HEK293T (cell line): ENCODE measurements at regions not wholly inside any gene's neighbourhood (a gene's known extent, or its start where the extent isn't known, plus 50 kb on each side); places are given as distances from the start of the nearest gene placed in this dataset.

Experiments used
- BHLHE40 ChIP-seq: fragments of 450-650 bp; IDR thresholded peaks from 2 replicates; pipeline ENCODE4 v1.6.1; 2016; ENCODE audit warnings: mild to moderate bottlenecking, moderate library complexity, borderline replicate concordance
- ELF4 ChIP-seq: fragments of 450-650 bp; IDR thresholded peaks from 2 replicates; pipeline ENCODE4 v1.6.1; 2017; ENCODE audit warnings: antibody characterized with exemption
- FOXA1 ChIP-seq: fragments of 450-650 bp; IDR thresholded peaks from 2 replicates; pipeline ENCODE4 v1.6.1; 2016; ENCODE audit warnings: mild to moderate bottlenecking
- FOXK2 ChIP-seq: fragments of 450-650 bp; IDR thresholded peaks from 2 replicates; pipeline ENCODE4 v1.6.1; 2016; ENCODE audit warnings: mild to moderate bottlenecking
- HDGF ChIP-seq: fragments of 450-650 bp; IDR thresholded peaks from 2 replicates; pipeline ENCODE4 v1.6.1; 2017; ENCODE audit warnings: antibody characterized with exemption, borderline replicate concordance
- L3MBTL2 ChIP-seq: fragments of 450-650 bp; conservative IDR thresholded peaks from 2 replicates; pipeline ENCODE4 v1.6.1; 2016; ENCODE audit warnings: mild to moderate bottlenecking
- NFRKB ChIP-seq: fragments of 450-650 bp; IDR thresholded peaks from 2 replicates; pipeline ENCODE4 v1.6.1; 2016; ENCODE audit warnings: mild to moderate bottlenecking, moderate library complexity
- SUZ12 ChIP-seq: fragments of 450-650 bp; IDR thresholded peaks from 2 replicates; pipeline ENCODE4 v1.6.1; 2016; ENCODE audit warnings: mild to moderate bottlenecking

- TF ChIP-seq L3MBTL2 = no peak
- no peak for TF ChIP-seq BHLHE40
- TF ChIP-seq HDGF = no peak
- no peak for TF ChIP-seq SUZ12
- no peak for TF ChIP-seq FOXK2
- no peak for TF ChIP-seq FOXA1
- no peak for TF ChIP-seq ELF4
- no peak for TF ChIP-seq NFRKB
Measured at GRCh38 chr5:125834438-125835115, 588.6 kb upstream of the GRAMD2B start.
